ENCODE measurements at regions not wholly inside any gene's neighbourhood (a gene's known extent, or its start where the extent isn't known, plus 50 kb on each side); places are given as distances from the start of the nearest gene placed in this dataset.

GRCh38 chr14:104326848-104327247 is 188.5 kb downstream of the KIF26A start:
- no peak for DNase-seq (ENCODE audit: low read depth)
- H3K4me3 ChIP-seq (ENCODE audit: low read length): no peak overlapping the region
- TF ChIP-seq CTCF (IDR thresholded peaks at IDR 0.05; ENCODE audit: insufficient read depth, low read depth, low read length, missing control alignments): no peak

GRCh38 chr14:104328607-104329006 is 190.2 kb downstream of the KIF26A start:
- no peak overlapping the region for H3K4me3 ChIP-seq (ENCODE audit: low read length)
- no peak for DNase-seq (ENCODE audit: low read depth)
- no peak for TF ChIP-seq CTCF (IDR thresholded peaks at IDR 0.05; ENCODE audit: insufficient read depth, low read depth, low read length, missing control alignments)

DNA sequence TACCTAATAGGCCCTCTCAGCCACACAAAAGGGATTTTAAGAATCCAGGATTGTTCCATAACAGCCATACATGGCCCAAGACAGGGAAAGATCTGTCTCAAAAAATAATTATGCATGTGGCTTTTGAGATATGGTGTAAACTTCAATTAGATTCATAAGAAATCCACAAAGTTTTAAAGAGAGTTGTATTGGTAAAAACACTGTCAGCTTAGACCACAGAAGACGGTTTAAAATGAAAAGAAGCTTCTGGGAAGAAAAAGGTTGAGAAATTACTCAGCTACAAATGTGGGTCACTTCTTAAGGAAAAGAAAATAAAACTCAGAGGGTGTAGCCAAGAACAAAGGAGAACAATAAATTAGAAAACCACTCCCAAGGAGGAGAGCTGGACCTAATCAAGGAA is 191.4 kb downstream of the KIF26A start:
- DNase-seq (ENCODE audit: low read depth): no peak
- TF ChIP-seq CTCF (IDR thresholded peaks at IDR 0.05; ENCODE audit: insufficient read depth, low read depth, low read length, missing control alignments): no peak
- H3K4me3 ChIP-seq (ENCODE audit: low read length): no peak overlapping the region

DNA sequence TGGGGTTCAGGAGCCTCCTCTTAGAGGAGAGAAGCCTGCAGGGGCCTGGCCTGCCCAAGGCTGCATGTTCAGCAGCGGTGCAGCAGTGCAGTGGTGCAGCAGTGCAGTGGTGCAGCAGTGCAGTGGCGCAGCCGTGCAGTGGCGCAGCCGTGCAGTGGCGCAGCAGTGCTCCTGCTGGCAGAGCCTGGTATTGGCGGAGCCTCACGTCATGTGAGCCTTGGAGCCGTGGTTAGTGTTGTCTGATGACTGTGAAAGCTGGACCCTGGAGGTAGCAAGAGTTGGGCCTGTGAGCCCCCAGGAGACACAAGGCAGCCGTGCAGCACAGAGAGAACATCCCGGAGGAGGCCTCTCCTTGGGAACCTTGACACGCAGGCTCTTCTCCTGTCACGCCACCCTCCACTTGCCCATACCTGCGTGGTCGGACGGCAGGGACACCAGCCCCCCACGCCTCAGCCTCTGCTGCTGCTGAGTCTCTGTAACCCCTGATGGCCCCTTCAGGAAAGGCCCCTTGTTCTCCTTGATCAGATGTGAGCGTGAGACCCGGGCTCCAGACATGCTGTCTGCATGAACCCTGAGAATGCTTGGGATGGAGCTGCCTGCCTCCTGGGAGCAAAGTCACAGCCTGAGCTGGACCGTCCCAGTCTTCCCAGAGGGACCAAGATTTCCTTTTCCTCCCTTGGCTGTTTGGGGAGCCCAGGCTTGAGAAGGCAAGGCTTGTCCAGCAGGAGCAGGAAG is 193.7 kb downstream of the KIF26A start:
- no peak overlapping the region for H3K4me3 ChIP-seq (ENCODE audit: low read length)
- no peak for TF ChIP-seq CTCF (IDR thresholded peaks at IDR 0.05; ENCODE audit: insufficient read depth, low read depth, low read length, missing control alignments)
- DNase-seq (ENCODE audit: low read depth): no peak

DNA sequence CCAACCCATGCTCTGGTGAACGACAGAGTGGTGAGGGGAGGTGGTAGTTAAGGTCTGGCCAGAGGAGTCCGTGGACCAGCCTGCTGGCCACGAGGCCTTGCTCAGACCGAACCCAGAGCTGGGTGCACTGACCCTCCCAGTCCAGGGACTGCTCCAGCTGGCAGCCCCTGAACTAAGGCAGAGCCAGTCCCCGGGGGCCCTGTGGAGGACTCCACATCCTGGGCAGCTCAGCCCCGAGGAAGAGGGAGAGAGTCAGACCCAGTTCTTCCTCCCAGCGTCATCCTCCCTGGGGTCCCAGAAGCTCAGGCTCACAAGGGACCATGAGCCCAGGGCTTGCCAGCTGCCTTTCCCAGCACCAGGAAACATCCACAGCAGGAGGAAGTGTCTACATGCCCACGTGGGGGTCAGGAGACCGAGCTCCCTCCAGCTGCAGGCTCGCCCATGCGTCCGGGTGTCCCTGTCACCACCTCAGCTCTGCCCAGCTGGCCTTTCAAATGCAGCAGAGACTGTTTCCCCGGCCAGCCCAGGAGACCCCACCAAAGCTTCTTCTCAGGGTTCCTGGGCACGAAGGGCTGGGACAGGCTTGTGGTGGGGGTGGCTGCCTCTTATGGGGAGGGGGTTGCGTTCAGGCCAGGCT is 194.4 kb downstream of the KIF26A start:
- no peak overlapping the region for H3K4me3 ChIP-seq (ENCODE audit: low read length)
- TF ChIP-seq CTCF (IDR thresholded peaks at IDR 0.05; ENCODE audit: insufficient read depth, low read depth, low read length, missing control alignments): no peak
- DNase-seq (ENCODE audit: low read depth): no peak

DNA sequence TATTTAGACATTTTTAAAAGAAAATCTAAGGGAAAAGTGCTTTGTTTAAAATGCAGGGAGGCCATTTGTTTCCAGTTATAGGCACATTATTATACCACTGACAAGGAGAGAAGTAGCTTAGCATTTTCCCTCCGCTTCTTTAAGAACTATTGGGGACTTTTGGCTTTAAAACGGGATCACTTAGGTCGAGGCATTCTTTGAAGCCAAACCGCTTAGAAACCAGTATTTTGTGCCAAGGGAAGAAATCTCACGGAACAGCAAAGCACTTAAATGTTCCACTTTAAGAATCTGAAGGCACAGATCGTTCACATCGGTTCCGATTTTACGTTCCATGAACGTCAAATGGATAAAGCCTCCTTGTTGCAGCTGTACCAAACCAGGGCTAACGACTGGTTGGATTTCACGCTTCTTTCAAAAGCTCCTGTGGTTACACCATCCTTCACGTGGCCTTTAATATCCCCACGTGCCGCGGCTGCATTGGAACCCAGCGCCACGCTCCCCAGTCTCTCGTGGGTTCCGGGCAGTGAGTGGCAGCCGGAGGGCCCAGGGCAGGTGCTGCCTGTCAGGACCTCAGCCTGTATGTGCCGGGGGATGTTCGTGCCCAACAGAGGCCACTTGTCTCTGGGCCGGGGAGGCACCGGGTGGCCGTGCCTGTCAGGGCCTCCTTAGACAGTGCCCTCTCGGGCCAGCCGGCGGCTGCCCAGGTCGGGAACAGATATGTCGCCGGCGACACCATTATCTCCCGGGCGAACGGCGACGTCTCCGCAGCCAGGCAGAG is 195.4 kb downstream of the KIF26A start:
- no peak overlapping the region for H3K4me3 ChIP-seq (ENCODE audit: low read length)
- no peak for TF ChIP-seq CTCF (IDR thresholded peaks at IDR 0.05; ENCODE audit: insufficient read depth, low read depth, low read length, missing control alignments)
- DNase-seq (ENCODE audit: low read depth): no peak
